SK-N-SH treated with all-trans-retinoic acid at 6 μM for 48 hours (cell line): ENCODE measurements at regions not wholly inside any gene's neighbourhood (a gene's known extent, or its start where the extent isn't known, plus 50 kb on each side); places are given as distances from the start of the nearest gene placed in this dataset.
"Not testable (repeated sequence)": the region's sequence is repeated elsewhere in the genome, so short reads cannot be mapped to it uniquely, and the experiment has no call there.

Experiments used
- ESRRG ChIP-seq: fragments of 250-450 bp; sonication (Bioruptor Pico); IDR thresholded peaks from 2 replicates; pipeline ENCODE4 v1.6.1; 2021; ENCODE audit warnings: mild to moderate bottlenecking
- ISL1 ChIP-seq: fragments of 250-450 bp; sonication (Bioruptor Pico); IDR thresholded peaks from 2 replicates; pipeline ENCODE4 v2.1.2; 2022; ENCODE audit warnings: mild to moderate bottlenecking, moderate library complexity
- PPARA ChIP-seq: fragments of 250-450 bp; sonication (Bioruptor Pico); IDR thresholded peaks from 2 replicates; pipeline ENCODE4 v1.5.0; 2020; ENCODE audit warnings: mild to moderate bottlenecking, borderline replicate concordance
- RARB ChIP-seq: fragments of 250-450 bp; sonication (Bioruptor Pico); IDR thresholded peaks from 2 replicates; pipeline ENCODE4 v1.8.0; 2021; ENCODE audit warnings: mild to moderate bottlenecking, moderate library complexity
- ZFP3 ChIP-seq: fragments of 250-450 bp; sonication (Bioruptor Pico); IDR thresholded peaks from 2 replicates; pipeline ENCODE4 v1.5.0; 2020; ENCODE audit warnings: mild to moderate bottlenecking, moderate library complexity
- TF ChIP-seq, protein P1 (sequence below): fragments of 250-450 bp; sonication (Bioruptor Pico); IDR thresholded peaks from 2 replicates; pipeline ENCODE4 v1.5.1; 2020; ENCODE audit warnings: low read depth, mild to moderate bottlenecking, moderate library complexity
- TF ChIP-seq, protein P2 (sequence below): fragments of 250-450 bp; sonication (Bioruptor Pico); IDR thresholded peaks from 2 replicates; pipeline ENCODE4 v1.8.0; 2021; ENCODE audit warnings: low read depth, mild to moderate bottlenecking, moderate library complexity, borderline replicate concordance

DNA sequence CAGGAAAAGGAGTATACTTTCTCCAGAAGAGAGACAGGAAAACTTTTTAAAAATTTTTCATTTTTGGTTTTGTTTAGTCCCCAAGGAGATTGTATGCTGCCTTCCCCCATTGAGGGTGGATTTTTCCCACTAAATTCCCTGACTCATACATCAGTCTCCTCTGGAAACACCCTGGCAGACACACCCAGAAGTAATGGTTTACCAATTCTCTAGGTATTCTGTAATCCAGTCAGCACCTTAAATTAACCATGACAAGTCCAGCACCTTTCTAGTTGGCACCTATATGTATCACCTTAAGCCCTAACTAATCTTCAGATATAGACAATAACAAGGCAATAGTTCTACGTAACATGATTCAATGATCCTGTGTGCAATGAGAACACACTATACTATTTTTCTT lies 165.9 kb upstream of the NPAP1 start:
- not testable (repeated sequence) for TF ChIP-seq ISL1; RARB (CRISPR knock-in tag); ZFP3 (CRISPR knock-in tag); ESRRG (CRISPR knock-in tag); PPARA (CRISPR knock-in tag)
- TF ChIP-seq, protein P1, sequence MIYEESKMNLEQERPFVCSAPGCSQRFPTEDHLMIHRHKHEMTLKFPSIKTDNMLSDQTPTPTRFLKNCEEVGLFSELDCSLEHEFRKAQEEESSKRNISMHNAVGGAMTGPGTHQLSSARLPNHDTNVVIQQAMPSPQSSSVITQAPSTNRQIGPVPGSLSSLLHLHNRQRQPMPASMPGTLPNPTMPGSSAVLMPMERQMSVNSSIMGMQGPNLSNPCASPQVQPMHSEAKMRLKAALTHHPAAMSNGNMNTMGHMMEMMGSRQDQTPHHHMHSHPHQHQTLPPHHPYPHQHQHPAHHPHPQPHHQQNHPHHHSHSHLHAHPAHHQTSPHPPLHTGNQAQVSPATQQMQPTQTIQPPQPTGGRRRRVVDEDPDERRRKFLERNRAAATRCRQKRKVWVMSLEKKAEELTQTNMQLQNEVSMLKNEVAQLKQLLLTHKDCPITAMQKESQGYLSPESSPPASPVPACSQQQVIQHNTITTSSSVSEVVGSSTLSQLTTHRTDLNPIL (CRISPR knock-in tag), result not testable (repeated sequence)
- TF ChIP-seq, protein P2, sequence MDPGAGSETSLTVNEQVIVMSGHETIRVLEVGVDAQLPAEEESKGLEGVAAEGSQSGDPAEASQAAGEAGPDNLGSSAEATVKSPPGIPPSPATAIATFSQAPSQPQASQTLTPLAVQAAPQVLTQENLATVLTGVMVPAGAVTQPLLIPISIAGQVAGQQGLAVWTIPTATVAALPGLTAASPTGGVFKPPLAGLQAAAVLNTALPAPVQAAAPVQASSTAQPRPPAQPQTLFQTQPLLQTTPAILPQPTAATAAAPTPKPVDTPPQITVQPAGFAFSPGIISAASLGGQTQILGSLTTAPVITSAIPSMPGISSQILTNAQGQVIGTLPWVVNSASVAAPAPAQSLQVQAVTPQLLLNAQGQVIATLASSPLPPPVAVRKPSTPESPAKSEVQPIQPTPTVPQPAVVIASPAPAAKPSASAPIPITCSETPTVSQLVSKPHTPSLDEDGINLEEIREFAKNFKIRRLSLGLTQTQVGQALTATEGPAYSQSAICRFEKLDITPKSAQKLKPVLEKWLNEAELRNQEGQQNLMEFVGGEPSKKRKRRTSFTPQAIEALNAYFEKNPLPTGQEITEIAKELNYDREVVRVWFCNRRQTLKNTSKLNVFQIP (CRISPR knock-in tag), result not testable (repeated sequence)
